ENCODE measurements at regions not wholly inside any gene's neighbourhood (a gene's known extent, or its start where the extent isn't known, plus 50 kb on each side); places are given as distances from the start of the nearest gene placed in this dataset.

DNA sequence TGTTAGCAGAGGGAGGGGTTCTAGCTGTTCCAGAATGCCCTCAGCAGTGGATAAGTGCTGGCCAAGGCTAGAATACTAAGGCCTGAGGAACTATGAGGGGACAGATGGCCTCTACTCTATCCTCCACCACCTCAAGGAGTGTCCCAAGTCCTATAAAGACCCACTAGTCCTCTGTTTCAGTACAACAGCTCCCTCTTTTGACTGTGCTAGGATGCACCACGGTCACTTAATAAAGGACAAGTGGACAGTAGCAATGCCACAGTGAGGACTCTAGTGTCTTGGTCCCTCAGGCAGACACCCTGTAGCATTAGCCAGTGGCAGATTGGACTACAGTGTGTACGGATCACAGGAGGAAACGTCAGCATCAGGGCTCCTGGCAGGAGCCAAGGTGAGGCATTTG is 171.8 kb upstream of the PROK2 start:
- TF ChIP-seq, protein P1, sequence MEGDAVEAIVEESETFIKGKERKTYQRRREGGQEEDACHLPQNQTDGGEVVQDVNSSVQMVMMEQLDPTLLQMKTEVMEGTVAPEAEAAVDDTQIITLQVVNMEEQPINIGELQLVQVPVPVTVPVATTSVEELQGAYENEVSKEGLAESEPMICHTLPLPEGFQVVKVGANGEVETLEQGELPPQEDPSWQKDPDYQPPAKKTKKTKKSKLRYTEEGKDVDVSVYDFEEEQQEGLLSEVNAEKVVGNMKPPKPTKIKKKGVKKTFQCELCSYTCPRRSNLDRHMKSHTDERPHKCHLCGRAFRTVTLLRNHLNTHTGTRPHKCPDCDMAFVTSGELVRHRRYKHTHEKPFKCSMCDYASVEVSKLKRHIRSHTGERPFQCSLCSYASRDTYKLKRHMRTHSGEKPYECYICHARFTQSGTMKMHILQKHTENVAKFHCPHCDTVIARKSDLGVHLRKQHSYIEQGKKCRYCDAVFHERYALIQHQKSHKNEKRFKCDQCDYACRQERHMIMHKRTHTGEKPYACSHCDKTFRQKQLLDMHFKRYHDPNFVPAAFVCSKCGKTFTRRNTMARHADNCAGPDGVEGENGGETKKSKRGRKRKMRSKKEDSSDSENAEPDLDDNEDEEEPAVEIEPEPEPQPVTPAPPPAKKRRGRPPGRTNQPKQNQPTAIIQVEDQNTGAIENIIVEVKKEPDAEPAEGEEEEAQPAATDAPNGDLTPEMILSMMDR (IDR thresholded peaks at IDR 0.05): peak; percentile 18; the same call in 1 of the 2 replicates
- TF ChIP-seq REST (IDR thresholded peaks at IDR 0.05; ENCODE audit: insufficient read depth in 1 of 2, low read depth in 2 of 2, low read length in 1 of 2): no peak
